ENCODE measurements at regions not wholly inside any gene's neighbourhood (a gene's known extent, or its start where the extent isn't known, plus 50 kb on each side); places are given as distances from the start of the nearest gene placed in this dataset.

DNA sequence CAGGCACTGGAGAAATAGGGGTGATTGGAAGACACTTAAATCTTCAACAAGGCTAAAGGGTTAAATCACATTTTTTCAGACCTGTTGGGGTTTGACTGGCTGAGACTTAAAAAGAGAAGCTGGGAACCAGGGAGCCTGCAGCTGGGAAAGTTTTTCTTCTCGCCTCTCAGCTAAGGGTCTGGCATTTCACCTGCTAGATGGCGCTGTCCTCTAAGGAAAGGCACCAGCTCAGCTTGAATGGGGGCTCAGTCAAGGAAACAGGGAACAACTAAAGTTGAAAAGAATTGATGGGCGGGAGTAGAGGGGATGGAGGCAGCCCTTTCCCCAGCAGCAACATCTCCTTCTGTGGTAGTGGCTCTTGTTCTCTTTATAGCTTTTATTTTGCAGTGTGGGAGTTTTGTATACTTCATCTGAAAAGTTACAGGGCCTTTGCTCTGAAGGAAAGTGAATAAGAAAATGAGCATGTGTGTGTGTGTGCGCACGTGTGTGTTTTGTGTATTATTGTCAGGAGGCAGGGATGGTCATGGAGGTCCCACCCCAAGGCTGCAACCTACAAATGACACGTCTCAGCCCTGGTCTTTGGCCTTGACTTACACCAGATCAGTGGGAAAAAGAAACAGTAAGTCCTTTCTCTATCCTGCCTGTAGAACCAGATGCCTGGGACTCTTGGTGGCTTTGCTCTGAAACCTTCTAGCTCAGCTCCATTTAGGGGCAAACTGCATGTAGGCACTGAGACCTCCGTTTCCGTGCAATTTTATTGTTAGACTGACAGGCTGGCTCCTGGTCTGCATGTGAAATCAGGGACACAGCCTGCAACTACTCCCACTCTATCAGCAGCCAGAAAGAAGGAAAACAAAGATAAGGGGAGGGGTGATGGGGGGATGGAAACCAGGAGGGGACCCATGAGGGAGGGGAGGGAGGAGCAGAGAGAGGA, 316.2 kb upstream of the CLINT1 start:
- DNase-seq (ENCODE audit: low spot score) (peak; percentile 71), ATAC-seq (peak; percentile 97)

DNA sequence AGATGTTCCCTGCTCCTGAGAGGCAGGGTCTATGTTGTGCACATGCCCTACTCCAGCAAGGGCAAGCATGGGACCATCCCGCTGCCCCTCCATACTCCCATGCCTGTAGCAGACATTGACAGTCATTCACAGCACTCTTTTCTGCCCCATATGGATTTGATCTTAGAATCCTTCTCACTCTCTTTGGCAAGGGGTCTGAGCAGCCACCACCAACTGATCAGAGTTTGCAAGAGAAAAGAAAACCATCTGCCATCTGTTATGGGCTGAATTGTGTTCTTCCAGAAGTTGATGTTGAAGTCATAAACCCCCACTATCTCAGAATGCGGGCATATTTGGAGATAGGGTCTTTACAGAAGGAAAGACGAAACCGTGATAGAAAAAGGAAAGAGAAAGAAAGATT, 315.1 kb upstream of the CLINT1 start:
- DNase-seq (ENCODE audit: low spot score) = no peak
- ATAC-seq = no peak

DNA sequence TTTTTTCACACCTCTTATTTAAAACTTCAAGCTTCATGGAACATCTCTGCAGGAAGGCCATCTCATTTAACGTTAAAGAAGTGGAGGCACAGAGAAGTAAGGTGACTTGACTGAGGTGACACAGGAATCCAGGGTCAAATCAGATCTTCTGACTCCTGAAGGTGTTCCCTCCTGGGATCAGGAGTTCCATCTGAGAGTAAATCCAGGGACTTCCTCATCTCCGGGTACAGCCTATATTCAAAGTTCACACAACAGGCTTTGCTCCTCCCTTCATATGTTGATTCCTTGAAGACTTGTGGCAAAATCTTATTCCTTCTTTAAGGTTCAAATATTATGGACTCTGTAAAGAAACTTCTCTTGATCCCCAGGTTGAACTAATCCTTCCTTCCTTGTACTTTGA, 313.1 kb upstream of the CLINT1 start:
- DNase-seq (ENCODE audit: low spot score) (no peak), ATAC-seq (no peak)

DNA sequence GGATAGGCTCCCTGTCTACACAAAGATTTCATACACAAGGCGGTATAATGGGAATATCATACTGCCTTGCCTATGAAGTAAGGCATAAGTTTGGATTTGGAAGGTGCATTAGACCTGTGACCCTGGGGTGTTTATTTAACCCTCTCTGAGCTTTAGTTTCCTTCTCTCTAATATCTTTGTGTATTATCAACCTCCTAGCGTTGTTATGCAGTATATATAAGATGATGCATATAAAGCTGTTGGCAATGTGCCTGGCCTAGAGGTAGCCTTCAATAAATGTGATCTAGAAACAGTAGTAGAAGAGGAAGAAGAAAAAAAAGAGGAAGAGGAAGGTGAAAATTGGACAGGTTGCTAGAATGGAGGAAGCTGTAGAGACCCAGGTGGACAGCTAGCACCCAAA, 311.6 kb upstream of the CLINT1 start:
- ATAC-seq = no peak
- no peak for DNase-seq (ENCODE audit: low spot score)

DNA sequence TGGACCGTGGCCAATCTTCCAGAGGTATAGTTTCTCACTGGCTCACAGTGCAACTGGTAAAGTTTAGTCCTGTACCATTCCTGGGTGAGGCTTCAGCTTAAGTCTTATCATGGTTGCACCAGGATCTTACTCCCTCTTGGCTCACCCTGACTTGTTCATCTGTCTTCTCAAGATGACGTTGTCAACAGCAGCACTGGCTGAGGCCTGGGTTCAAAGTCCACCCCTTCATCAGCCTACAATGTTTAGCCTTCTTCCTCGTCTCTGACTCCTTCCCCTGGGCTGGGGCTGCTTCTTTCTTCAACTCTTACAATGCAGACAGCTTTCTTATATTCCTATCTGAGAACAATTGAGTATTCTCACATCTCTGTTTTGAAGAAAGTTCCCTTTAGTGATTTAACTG, 311.1 kb upstream of the CLINT1 start:
- DNase-seq (ENCODE audit: low spot score) (no peak), ATAC-seq (no peak)

DNA sequence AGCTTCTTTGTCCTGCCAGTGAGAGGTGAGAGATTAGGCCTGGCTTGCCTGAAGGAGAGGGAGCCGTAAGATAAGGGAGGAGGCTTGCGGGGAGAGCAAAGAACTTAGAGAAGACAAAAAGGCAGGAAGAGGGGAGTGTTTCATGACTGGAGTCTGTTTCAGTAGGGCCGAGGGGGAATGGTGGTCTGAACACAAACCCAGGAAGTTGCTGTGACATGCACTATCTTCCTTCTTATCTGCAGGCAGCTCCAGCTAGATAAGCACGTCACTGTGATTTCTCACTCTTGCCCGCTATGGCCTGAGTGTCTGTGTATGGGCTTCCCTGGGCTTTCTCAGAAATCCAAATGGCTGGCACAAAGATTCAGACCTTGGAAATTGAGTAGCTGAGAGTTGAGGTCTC, 307.5 kb upstream of the CLINT1 start:
- DNase-seq (ENCODE audit: low spot score) (no peak), ATAC-seq (no peak)

DNA sequence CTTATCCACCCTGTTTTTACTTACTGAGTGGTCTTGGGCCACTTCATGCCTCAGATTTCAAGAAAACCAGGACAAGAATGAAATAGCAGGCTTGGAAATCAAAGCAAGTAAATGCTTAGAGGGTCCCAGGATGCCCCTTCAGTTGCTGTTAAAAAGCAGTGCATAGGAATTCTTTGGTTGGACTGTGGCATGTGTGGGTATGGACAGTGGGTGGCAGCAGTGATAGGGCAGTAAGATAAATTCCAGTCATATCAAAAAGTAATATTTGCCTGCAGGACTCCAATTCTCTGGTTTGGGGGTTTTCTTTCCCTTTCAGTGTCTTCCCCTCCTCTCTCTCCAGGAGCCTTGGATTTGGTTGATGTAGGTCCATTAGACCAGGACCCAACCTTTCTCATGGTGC, 306.7 kb upstream of the CLINT1 start:
- DNase-seq (ENCODE audit: low spot score) (no peak), ATAC-seq (no peak)

DNA sequence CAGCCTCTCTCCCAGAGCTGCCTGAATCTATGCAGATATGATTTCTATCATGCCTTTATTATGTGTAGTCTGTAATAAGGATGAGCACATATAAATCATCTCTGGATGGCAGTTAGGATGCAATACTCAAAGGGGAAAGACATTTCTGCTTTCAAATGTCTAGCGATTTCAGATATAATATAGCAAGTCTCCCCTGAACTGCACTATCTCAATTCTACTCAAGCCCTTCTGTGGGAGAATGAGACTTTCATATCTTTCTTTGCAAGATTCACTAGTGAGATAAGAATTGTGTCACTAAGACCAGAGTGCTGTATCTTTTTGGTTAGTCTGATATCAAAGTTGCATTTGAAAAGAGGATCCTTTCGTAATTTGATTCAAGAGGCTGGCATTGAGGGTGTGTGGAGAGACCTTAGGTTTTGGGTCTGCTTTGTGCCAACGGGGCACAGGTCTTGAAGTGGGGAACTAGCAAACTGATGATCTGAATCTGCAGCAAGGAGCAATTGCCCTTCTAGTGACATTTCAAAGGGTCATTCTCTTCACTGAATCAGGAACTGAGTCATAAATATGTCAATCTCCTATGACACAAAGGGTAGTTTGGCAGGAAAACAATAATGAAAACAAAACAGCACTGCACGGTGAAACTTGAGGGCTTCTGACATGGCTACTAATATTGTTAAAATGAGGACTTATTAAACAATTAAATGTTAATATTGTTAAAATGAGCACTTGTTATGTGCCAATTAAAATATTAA, 305.5 kb upstream of the CLINT1 start:
- no peak for ATAC-seq

DNA sequence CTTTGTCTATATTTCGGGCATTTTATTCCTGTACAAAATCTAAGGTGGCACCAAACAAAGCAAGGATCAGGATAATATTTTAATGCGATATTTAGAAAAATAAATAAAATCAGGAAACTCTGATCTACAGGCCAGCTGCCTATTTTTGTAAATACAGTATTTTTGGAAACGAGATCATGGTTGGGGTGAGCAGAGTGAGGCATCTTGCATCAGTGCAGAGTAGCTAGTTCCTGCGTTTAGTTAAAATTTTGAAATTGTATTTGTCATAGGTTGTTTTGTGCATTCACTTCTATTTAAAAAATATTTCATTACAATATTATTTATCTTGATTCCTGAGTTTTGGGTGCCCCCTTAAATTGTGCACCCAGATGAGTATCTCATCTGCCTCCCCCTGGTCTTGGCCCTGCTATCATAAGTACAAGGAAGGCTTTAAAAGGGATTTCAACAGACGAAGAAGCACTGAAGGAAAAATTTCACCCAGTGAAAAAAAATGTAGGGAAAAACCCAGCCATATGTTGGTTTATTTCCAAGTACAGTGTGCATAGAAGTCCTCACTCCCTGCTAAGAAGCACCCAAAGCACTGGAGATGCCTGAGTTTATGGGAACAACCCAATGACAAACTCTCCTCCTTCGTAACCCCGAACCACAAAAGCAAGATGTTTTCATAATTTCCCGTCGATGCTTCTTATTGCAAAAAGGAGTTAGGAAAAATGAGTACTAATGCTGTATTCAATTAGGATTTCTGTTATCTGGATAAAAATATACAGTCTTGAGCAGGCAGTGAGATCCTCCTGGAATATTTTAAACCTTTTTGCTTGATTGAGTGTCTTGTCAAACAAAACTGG, 304.7 kb upstream of the CLINT1 start:
- DNase-seq (ENCODE audit: low spot score) = no peak
- no peak for ATAC-seq

More for the DNA sequence above, 305.5 kb upstream of the CLINT1 start:
- no peak for DNase-seq (ENCODE audit: low spot score)

DNA sequence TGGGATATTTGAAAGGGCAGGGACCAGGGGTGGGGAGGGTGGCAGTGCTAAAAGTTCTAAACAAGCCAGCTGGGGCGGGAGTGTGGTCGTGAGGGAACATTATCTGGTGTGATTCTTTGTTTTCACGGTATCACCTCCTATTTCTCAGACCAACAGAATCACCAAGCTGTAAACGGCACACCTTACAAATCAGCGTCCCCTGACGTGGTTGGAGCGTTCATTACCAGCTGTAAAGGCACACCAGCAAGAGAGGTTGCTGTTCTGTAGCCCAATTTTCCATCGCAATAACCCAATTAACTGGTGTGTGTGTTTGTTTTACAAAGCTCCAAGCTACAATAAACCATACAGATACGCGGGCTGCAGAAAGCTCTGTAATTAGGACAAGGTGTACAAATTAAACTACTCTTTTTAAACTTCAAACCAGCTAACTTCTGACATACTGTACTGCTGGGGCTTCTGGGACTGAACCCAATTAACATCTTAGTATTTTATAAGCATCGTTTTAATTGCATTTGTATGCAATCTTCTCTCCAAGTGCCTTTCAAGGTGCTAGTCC, 303.6 kb upstream of the CLINT1 start:
- ATAC-seq = no peak
- DNase-seq (ENCODE audit: low spot score) = no peak

DNA sequence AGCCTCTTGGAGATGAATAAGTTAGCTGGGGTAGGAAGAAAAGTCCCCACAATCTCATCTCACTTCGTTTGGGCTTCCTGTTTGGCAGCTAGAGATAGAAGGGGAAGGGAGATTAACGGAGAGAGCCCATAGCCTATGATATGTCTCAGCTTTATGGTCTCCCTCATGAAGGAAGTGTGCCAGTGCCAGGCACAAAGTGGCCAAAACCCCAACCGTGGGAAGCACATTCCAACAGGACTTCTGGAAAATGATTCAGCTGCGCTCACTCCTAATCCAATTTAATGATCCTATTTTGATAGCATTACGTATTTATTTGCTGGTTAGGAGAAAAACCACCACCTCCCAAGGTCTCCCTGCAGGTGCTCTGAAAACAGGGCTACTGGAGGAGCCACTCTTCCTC, 303.1 kb upstream of the CLINT1 start:
- DNase-seq (ENCODE audit: low spot score) (no peak), ATAC-seq (no peak)

DNA sequence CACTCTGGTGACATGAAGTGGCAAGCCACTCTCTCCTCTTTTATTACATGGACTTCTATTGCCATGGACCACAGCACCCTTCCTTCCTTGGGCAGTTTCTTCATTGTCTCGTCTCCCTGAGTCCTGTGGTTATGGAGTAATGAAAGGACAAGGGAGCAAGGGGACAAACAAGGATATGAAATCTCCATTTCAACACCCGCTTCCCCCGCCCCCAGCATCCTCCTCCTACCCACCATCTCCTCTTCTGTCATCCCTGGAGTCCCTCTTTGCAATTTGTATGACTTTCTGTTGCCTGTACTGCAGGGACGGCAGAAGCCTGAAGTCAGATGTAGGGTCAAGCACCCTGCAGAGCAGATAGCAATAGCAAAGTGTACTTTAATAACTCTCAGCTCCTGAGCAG, 300.7 kb upstream of the CLINT1 start:
- DNase-seq (ENCODE audit: low spot score) (no peak), ATAC-seq (no peak)

DNA sequence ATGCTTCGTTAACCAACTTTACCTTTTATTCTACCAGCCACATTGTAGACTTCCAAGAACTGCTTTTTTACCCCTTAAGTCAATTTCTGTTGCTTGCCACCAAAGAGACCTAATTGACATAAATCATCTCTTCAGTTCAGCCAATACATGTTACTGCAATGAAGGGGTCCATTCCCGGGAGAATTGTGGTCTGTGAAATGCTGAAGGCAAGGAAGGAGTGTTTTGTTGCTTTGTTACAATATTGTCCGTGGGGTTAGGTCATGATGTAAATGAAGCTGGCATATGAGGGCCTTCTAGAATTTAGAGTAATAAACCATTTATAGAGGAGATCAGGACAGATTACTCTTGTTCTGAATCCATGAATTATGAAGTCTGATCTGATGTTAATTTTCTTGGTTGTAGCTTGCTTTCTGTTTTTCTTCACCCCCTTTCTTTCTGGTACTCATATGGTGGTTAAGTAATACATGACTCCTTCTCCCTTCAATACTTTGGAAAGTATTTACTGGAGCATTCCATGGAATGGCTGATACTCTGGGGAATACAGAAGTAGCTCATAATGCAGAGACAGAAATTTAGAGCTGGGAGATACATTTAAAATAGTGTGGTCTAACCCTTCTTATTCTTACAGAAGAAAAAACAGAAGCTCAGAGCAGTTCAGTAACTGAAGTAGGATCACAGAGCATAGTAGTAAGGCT, 297.0 kb upstream of the CLINT1 start:
- ATAC-seq = no peak
- DNase-seq (ENCODE audit: low spot score) = no peak

DNA sequence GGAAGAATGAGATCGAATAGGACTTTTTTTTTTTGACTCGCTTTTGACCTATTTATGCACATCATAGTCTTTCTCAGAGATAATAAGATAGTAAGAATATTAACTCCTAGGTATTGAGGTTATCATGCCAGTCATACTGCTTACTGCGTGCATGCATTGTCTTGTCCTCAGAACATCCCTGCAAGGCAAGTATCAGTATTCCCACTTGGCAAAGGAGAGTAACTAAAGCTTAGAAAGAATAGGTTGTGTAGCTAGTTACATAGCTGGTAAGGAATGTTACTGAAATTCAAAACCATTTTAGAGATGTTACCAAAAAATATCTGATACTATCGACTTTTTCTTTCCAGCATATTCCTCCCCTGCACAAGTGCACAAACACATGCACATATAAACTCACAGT, 296.1 kb upstream of the CLINT1 start:
- DNase-seq (ENCODE audit: low spot score) (no peak), ATAC-seq (no peak)

DNA sequence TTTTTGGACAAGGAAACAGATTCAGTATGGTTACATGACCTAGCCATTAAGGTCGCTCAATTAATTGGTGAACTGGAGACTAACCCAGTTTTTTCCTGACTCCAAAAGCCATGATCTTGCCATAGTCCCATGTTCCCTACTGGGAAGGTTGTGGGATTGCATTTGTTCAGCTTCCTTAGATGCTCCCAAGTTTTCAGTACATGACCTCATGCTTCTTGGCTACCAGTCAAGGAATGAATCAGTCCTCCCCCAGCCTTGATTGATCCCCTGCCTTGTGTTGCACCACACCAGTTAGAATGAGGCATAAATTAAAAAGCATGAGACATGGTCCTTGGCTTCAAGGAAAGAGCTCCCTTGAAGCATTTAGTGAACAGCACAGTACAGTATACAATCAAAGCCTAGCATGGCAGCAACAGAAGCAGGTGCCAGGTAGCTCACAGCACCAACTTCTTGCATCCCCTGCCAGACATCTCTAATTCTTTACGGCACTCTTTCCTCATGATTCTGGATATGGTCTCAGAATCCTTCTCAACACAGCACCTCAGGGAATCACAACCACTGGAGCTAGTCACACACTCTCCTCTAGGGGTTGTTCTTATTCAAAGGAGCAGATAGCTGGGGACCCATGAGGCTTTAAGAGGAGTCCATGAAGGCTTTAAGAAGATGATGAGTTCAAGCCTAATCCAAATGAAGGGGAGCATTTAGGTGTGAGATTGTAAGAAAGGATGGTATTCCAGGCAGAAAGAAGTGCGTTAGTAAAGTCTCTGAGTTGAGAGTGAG, 295.5 kb upstream of the CLINT1 start:
- DNase-seq (ENCODE audit: low spot score) = no peak
- peak; percentile 53 for ATAC-seq

DNA sequence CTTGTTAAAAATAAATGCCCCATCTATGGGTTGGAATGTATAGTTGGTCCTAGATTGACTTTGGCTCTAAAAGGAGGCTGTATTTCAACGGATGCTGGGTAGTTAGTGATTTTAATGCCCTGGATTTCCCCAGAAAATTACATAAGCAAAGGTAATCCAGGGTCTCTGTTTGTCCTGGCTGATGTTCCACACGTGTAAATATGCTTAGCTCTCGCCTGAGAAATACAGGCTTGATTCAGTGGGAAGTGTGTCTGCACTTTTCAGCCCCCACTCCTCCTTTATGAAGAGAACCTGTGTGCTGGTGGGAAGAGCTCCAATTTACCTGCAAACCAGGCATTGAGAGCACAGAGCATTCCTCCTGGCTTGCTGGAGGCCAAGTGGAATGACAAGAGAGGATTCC, 294.6 kb upstream of the CLINT1 start:
- ATAC-seq = peak; percentile 91
- peak; percentile 49 for DNase-seq (ENCODE audit: low spot score)

DNA sequence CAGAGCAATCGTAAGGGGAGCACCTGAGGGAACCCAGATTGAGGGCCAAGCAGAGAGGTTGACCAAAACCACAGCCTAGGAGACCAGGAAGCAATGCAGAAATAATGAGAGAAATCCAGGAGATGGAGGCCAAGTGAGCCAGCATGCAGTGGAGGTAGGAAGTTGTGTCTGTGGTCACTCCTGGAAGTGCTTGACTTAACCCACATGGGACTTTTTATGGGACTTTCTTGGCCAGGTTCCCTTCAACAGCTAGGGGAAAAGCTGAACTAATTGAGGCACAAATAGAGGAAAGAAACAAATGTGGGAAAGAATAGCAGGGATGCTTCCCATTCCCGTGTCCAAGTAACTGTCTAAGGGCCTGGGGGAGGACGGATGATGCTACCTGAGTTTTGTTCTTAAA, 293.2 kb upstream of the CLINT1 start:
- no peak for ATAC-seq
- DNase-seq (ENCODE audit: low spot score) = no peak

DNA sequence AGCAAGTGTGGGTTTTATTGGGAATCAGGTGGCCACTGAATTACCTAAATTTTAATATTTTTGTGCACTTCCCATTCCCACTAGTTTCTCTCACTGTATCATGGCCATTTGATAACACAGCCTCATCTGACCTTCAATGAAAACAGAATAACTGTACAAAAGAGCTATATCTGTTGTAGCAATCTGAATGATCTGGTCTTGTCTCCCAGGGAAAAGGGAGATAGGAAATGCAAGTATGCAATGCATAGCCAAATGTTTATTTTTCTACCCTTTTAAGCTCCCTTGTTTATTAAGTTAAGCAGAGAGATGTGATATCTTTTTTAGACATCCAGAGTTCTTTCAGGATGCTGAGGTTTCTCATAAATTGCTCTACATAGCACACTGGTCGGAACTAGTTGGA, 288.3 kb upstream of the CLINT1 start:
- no peak for ATAC-seq
- DNase-seq (ENCODE audit: low spot score) = no peak

DNA sequence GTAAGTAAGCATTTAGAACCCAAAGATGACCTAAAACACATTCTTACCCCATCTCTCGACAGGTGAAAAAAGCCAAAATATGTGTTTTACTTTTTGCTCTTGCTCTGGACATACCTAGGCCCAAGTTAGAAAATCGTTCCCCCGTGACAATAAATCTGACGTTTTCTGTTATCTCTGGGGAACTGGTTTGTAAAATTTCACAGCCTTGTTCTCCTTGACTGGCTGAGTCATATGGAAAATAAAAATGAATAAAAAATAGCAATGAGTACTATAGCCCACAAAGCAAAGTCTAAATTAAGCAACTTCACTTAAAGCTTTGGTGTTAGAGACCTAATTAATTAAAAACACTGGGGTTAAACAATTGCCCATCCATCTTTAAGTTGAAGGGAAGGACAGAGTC, 286.9 kb upstream of the CLINT1 start:
- DNase-seq (ENCODE audit: low spot score) = no peak
- no peak for ATAC-seq

DNA sequence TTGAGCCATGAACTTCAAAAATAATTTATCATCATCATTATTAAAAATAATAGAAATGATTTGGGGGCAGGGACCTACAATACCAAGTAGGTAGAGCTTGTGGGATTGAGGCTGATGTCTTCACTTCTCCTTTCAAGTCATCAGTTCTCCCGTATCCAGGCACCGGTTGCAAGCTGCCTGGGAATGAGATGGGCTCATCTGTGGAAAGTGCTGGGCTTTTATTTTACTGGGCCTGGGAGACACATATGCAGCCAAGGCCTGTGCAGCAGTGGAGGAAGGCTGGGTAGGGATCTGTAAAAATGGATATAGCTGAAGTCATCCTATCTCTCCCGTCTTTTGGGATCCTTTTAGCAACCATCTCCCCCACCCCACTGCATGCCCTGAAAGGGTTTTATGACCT, 284.1 kb upstream of the CLINT1 start:
- ATAC-seq (no peak), DNase-seq (ENCODE audit: low spot score) (no peak)

Data from left lobe of liver (tissue), 2 donors.